Adrenal gland (tissue), 5 donors: ENCODE measurements at regions not wholly inside any gene's neighbourhood (a gene's known extent, or its start where the extent isn't known, plus 50 kb on each side); places are given as distances from the start of the nearest gene placed in this dataset.

Experiments
- POLR2A ChIP-seq, 2 donors: fragments of 450-650 bp; IDR thresholded peaks; one replicate each; pipeline ENCODE4 v1.6.1; 2017; ENCODE audit warnings: antibody characterized with exemption in 2 of 2, mild to moderate bottlenecking in 2 of 2, moderate library complexity in 1 of 2
- TF ChIP-seq, protein P1 (sequence below), 6 experiments: fragments of 450-650 bp in 4 of 6; fragments of 200-600 bp in 2 of 6; sonication (generic) in 1 of 6; IDR thresholded peaks; 1 replicate in 5 of 6; 2 replicates in 1 of 6; pipeline versions ENCODE4 v1.5.1 to v1.8.0; 2016 to 2021; ENCODE audit warnings: antibody characterized with exemption in 6 of 6, mild to moderate bottlenecking in 2 of 6, moderate library complexity in 1 of 6
- donor health status: DM: no; HTN: no; CAD: no.

DNA sequence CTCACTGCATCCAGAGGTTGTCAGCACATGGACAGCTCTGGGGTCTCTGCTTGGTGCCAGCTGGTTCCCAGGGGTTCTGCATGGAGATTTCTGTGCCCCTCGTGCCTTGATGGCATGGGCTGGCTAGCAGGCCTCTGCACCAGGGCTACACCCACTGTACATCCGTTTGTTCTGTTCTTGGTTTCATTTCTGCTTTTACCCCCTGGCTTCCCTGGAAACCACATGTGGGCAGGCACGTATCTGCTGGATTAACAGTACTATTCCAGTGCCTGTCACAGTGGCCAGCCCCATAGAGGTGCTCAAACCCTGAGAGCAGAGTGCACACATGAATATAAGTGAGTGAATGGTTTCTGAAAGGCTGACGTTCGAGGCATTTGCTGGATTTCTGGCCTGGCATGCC, 207.2 kb upstream of the GPR26 start:
- TF ChIP-seq POLR2A (IDR thresholded peaks at IDR 0.05): no peak
- TF ChIP-seq, protein P1, sequence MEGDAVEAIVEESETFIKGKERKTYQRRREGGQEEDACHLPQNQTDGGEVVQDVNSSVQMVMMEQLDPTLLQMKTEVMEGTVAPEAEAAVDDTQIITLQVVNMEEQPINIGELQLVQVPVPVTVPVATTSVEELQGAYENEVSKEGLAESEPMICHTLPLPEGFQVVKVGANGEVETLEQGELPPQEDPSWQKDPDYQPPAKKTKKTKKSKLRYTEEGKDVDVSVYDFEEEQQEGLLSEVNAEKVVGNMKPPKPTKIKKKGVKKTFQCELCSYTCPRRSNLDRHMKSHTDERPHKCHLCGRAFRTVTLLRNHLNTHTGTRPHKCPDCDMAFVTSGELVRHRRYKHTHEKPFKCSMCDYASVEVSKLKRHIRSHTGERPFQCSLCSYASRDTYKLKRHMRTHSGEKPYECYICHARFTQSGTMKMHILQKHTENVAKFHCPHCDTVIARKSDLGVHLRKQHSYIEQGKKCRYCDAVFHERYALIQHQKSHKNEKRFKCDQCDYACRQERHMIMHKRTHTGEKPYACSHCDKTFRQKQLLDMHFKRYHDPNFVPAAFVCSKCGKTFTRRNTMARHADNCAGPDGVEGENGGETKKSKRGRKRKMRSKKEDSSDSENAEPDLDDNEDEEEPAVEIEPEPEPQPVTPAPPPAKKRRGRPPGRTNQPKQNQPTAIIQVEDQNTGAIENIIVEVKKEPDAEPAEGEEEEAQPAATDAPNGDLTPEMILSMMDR (IDR thresholded peaks at IDR 0.05): no peak
